Omental fat pad (tissue), 3 donors: ENCODE measurements at regions not wholly inside any gene's neighbourhood (a gene's known extent, or its start where the extent isn't known, plus 50 kb on each side); places are given as distances from the start of the nearest gene placed in this dataset.

Experiments used
- ATAC-seq: fragments of 150-250 bp; one replicate; pipeline ENCODE4 v1.9.1; 2016; ENCODE audit warnings: mild to moderate bottlenecking, moderate library complexity; ENCODE audit not compliant: low FRiP score
- DNase-seq: peaks from one replicate; pipeline ENCODE4 v3.0.0-alpha.2; 2019; ENCODE audit warnings: low spot score
- TF ChIP-seq, protein P1 (sequence below), 3 donors: fragments of 450-650 bp; IDR thresholded peaks; one replicate each; pipeline ENCODE4 v1.5.1; 2016 to 2017; ENCODE audit warnings: antibody characterized with exemption in 3 of 3, mild to moderate bottlenecking in 3 of 3, moderate library complexity in 2 of 3

DNA sequence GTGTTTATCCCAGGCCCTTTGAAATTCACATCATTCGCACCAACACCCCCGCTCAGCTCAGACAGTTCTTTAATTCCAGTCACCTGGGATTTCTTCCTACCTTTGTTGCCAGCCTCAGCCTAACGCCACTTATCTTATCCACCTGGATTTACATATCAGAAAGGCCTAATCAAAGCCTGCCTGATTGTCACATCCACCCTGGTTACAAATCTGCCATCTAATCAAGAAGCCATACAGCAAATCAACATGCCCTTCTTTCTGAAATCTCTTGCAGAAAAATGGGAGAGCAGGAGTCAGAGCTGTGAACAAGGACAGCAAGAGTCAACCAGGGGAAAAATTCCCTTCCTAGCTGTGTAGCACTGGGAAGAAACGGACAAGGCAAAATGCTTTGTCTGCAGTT, 173.2 kb upstream of the DAB1 start:
- ATAC-seq, result no peak
- DNase-seq, result no peak
- TF ChIP-seq, protein P1, sequence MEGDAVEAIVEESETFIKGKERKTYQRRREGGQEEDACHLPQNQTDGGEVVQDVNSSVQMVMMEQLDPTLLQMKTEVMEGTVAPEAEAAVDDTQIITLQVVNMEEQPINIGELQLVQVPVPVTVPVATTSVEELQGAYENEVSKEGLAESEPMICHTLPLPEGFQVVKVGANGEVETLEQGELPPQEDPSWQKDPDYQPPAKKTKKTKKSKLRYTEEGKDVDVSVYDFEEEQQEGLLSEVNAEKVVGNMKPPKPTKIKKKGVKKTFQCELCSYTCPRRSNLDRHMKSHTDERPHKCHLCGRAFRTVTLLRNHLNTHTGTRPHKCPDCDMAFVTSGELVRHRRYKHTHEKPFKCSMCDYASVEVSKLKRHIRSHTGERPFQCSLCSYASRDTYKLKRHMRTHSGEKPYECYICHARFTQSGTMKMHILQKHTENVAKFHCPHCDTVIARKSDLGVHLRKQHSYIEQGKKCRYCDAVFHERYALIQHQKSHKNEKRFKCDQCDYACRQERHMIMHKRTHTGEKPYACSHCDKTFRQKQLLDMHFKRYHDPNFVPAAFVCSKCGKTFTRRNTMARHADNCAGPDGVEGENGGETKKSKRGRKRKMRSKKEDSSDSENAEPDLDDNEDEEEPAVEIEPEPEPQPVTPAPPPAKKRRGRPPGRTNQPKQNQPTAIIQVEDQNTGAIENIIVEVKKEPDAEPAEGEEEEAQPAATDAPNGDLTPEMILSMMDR (IDR thresholded peaks at IDR 0.05), result no peak

GRCh38 chr1:57594002-57594401, 170.1 kb upstream of the DAB1 start:
- TF ChIP-seq, protein P1 (IDR thresholded peaks at IDR 0.05), result no peak
- ATAC-seq (no peak), DNase-seq (no peak)

GRCh38 chr1:57591842-57592241, 168.0 kb upstream of the DAB1 start:
- ATAC-seq, result no peak
- TF ChIP-seq, protein P1 (IDR thresholded peaks at IDR 0.05), result no peak
- DNase-seq, result no peak

DNA sequence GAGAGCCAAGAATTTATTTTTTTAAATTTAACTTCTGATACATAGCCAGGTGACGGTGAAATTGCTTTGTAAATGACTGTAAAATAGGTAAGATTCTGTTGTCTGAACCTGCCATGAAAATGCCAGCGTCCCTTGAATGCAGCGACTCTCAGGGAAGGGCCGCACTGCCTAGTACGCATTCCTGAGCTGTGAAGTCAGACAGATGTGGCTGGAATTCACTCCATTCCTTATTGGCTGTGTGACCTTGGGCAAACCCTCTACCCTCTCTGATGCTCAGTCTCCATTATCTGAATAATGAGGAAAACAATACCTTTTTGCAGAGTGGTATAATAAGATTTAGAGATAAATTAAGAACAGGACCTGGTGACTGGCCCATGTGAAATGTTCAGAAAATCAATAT, 167.1 kb upstream of the DAB1 start:
- DNase-seq (no peak), ATAC-seq (no peak)
- TF ChIP-seq, protein P1 (IDR thresholded peaks at IDR 0.05), result no peak

DNA sequence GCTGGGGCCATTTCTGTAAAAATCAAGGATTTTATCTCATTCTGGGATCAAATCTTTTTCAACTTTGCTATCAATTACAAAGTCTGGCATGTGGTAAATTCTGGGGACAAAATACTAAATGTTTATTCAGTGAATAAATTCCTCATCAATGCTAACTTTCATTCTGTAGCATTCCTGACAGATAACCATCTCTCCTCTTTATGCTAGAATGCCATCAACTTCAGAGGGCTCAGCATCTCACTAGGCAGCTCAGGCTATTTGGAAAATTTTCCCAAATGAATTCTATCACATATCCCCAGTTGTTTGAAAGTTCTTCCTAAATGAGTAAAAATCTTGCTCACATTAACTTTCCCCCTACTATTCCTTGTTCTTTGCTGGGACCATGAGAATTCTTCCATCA, 163.0 kb upstream of the DAB1 start:
- TF ChIP-seq, protein P1 (IDR thresholded peaks at IDR 0.05), result no peak
- DNase-seq (no peak), ATAC-seq (no peak)

DNA sequence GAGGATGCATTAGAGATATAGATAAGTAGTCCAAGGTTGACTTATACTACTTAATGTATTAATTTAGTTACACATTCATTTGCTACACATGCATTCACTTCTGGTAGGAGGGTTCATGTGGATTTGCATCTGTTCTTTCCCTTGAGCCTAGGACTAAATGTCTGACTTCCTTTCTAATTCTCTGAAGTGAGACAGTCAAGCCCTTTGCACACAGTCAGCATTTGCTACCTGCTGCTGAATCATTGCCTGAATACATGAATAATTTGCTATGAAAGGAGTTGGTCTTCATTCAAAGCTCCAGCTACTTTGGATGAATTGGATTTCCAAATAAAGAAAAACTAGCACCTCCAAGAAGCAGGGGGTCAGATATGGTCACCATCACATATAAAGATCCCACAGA, 154.8 kb upstream of the DAB1 start:
- TF ChIP-seq, protein P1 (IDR thresholded peaks at IDR 0.05), result no peak
- ATAC-seq, result no peak
- no peak for DNase-seq

DNA sequence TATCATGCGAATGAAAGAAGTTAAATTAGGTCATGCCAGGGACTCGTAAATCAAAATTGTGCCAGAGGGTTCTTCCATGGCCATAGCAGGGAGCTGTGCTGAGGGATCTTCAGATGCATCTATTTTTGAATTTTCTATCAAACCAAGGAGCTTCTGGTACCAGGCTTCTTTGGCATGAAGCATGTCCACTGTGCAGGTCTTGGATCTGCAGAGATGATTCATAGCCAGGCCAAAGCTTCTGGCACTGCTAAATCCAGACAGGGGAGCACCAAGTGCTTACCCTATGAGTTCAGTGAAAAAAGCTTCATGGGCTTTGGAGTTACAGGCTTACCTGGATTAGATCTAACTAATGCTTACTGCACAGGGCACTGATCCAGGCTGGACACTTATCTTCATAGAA, 154.2 kb upstream of the DAB1 start:
- no peak for ATAC-seq
- TF ChIP-seq, protein P1 (IDR thresholded peaks at IDR 0.05), result no peak
- DNase-seq, result no peak
